SH-SY5Y (cell line): ENCODE measurements at regions not wholly inside any gene's neighbourhood (a gene's known extent, or its start where the extent isn't known, plus 50 kb on each side); places are given as distances from the start of the nearest gene placed in this dataset.

Source experiments
- GATA2 ChIP-seq: IDR thresholded peaks from 2 replicates; pipeline ENCODE4 v1.6.1; 2011; ENCODE audit warnings: mild to moderate bottlenecking, low read depth, low read length
- GATA3 ChIP-seq: IDR thresholded peaks from 2 replicates; pipeline ENCODE4 v1.6.1; 2011; ENCODE audit warnings: low read depth, mild to moderate bottlenecking, low read length, moderate library complexity

DNA sequence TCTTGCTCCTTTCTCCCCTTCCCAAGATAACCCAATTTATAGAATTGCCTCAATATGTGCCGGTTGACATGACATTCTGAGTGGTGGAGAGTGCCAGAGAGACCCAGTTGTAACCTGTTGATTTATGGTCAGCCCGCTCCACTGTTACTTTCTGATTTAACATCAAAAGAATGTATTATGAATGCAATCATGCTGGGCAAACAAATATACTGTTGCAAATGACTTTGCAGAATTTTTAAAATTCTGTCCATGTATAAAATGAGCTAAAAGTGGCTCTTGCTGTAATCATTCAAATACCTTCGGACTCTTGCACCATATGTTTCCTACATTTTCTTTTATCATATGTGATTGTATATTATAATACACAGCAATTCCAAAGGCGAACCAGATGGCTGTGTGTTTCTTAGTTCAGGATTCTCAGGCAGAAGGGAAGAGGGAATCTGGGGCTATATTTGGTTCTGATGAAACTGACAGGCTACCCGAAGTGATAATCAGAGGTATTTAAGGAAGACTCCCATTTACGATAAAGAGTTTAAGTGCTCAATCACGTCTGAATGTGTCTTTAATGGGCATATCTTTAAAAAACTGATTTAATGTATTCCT is 131.7 kb downstream of the CLCN4 start:
- TF ChIP-seq GATA2: no peak
- no peak for TF ChIP-seq GATA3
